Stimulated activated memory B cell treated with anti-CD40 and anti-IgM and Interleukin-4, amounts not matched to agents 10 μg/mL and 1 μg/mL and 100 μg/mL, for 72 hours (primary cell): ENCODE measurements at regions not wholly inside any gene's neighbourhood (a gene's known extent, or its start where the extent isn't known, plus 50 kb on each side); places are given as distances from the start of the nearest gene placed in this dataset.

Source experiments
- ATAC-seq: fragments of 150-1000 bp; cut with Tn5 transposase; 2 replicates; pipeline ENCODE4 v1.10.0; 2021
- H3K27ac Mint-ChIP-seq: one replicate; pipeline ENCODE4 v1.8.0; 2022; ENCODE audit warnings: mild to moderate bottlenecking, mixed read lengths
- H3K27me3 Mint-ChIP-seq: one replicate; pipeline ENCODE4 v1.8.0; 2022; ENCODE audit warnings: mixed read lengths
- H3K36me3 Mint-ChIP-seq: one replicate; pipeline ENCODE4 v1.8.0; 2022; ENCODE audit warnings: mixed read lengths
- H3K4me1 Mint-ChIP-seq: one replicate; pipeline ENCODE4 v1.8.0; 2022; ENCODE audit warnings: mixed read lengths
- H3K4me3 Mint-ChIP-seq: one replicate; pipeline ENCODE4 v1.8.0; 2022; ENCODE audit warnings: mild to moderate bottlenecking, moderate library complexity, mixed read lengths
- H3K9me3 Mint-ChIP-seq: one replicate; pipeline ENCODE4 v1.8.0; 2022; ENCODE audit warnings: mixed read lengths

DNA sequence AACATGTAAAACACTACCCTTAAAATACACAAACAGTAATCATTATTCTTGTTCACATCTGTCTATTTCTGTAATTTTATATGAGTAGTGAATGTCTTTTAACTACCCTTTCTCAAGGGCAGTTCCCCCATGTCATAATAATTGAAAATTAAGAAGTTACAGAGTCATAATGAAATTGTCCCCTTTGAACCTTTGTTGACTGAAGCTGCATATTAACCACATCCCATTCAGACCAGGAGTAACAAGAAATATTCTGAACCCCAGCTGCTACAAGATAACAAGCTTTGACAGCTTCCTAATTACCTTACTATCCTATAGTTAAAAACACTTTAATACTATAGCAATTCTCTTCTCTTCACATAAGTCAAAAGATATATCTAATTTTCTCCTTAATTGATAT lies 635.9 kb upstream of the SUCLG2 start:
- H3K4me1 Mint-ChIP-seq: no peaks in the 10 kb centered on the region
- H3K27me3 Mint-ChIP-seq: no peaks in the 10 kb centered on the region
- no peak overlapping the region for H3K4me3 Mint-ChIP-seq
- peaks cover 3% of the 10 kb centered on the region for H3K9me3 Mint-ChIP-seq
- ATAC-seq: no peak
- no peaks in the 10 kb centered on the region for H3K36me3 Mint-ChIP-seq
- no peak overlapping the region for H3K27ac Mint-ChIP-seq

DNA sequence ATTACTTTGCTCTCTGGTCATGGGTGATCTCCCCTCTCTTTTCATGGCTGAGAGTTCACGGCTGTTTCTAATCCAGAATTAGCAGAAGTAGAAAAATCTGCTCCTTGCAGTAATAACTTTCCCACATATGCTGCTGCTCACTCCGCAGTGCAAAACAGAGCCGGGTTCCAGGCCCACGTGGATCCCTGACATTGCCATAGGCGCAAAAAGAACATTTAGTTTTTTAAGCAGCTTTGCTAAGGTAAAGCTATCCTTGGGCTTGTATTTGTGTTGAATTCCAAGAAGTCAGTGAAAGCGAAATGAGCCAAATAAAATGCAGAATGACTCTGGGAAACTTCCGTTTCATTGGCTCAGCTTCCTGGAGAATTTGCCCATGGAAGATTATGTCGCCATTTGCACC lies 633.7 kb upstream of the SUCLG2 start:
- H3K4me1 Mint-ChIP-seq: no peaks in the 10 kb centered on the region
- no peaks in the 10 kb centered on the region for H3K36me3 Mint-ChIP-seq
- no peak overlapping the region for H3K27ac Mint-ChIP-seq
- H3K9me3 Mint-ChIP-seq: peaks cover 3% of the 10 kb centered on the region
- no peak overlapping the region for H3K4me3 Mint-ChIP-seq
- no peak for ATAC-seq
- no peaks in the 10 kb centered on the region for H3K27me3 Mint-ChIP-seq

DNA sequence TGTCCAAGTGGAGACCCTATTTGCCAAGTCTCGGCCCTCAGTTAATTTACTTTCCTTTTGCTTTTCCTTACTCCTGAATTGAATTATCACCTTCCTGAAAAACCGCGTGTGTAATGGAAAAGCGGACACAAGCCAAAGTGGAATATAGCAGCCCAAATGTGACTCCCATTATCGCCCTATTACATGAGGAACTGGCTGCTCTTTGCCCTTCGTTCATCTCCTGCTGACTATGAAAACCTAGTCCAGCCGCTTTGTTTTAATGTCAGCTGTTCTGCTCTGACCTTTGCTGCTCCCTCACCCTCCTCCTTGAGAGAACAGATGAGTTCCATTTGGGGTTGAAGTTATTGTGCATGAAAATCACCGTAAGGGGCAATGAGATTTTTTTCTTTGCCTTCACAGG lies 632.7 kb upstream of the SUCLG2 start:
- Mint-ChIP-seq H3K27me3 (no peaks in the 10 kb centered on the region), H3K4me1 (no peaks in the 10 kb centered on the region), H3K9me3 (peaks cover 3% of the 10 kb centered on the region), H3K4me3 (no peak overlapping the region), H3K36me3 (no peaks in the 10 kb centered on the region), H3K27ac (no peak overlapping the region)
- no peak for ATAC-seq

DNA sequence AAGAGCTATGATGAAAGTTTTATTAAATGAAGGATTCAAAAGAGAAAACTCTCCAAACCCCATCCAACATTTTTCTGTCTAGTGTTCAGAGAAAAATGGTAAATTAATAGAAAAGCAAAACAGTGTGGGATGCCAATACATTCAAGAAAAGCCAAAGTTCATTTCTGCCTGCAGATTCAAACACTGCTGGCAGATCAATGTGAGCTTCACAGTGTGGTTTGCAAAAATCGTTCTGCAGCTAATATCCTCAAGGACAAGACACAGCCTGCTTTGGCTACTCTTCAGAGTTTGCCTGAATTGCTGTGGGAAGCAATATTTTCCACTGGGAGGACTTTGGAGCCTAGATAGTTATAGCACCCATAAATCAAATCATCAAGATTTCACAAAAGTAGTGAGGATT lies 619.9 kb upstream of the SUCLG2 start:
- no peak for ATAC-seq
- Mint-ChIP-seq H3K27ac (no peak overlapping the region), H3K4me1 (no peaks in the 10 kb centered on the region), H3K4me3 (no peak overlapping the region), H3K27me3 (no peaks in the 10 kb centered on the region), H3K9me3 (peaks cover 4% of the 10 kb centered on the region), H3K36me3 (no peaks in the 10 kb centered on the region)

DNA sequence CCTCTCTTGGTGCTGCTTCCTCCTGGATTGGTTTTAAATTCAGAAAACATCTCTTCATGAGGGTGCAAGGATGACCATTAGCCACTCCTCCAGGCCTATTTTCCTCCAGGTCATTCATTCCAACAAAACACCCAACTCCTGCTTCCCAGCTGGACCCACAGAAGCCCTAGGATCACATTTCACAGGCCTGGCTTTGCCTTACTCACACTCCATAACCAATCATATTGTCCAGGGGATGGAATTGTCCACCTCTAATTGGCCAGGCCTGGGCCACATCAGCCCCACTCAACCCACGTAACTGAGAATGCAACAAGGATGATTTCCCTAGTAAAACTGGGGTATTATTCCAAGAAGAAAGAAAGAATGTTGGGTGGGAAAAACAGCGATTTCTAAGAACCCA lies 616.7 kb upstream of the SUCLG2 start:
- Mint-ChIP-seq H3K4me1 (no peaks in the 10 kb centered on the region), H3K9me3 (peaks cover 4% of the 10 kb centered on the region)

DNA sequence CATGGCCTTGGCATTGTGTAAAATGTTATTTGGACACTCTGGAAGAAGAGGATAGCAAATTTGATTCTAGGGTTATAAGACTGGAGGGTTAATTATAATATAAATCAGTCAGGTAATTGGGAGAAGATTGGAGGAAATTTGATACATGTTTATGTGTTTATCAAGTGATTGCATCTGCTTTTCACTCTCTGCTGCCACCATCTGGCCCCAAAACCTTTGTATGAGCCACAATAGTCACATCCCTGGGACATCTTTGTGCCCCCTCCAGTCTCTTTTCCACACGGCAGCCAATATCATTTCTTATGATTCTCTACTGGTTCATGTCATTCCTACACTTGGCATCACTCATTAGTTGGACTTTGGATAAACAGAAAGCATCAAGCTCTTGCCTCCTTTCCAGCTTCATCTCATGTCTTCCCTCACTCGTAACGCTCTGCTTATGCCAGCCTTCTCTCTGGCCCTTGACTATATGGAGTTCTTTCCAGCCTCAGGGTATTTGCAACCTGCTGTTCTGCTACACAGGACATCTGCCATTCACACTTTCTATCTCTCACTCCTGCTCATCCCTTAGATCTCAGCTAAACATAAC lies 602.3 kb upstream of the SUCLG2 start:
- no peak for ATAC-seq

More for the DNA sequence above, 616.7 kb upstream of the SUCLG2 start:
- Mint-ChIP-seq H3K27me3 (no peaks in the 10 kb centered on the region), H3K4me3 (no peak overlapping the region), H3K27ac (no peak overlapping the region), H3K36me3 (no peaks in the 10 kb centered on the region)
- no peak for ATAC-seq

DNA sequence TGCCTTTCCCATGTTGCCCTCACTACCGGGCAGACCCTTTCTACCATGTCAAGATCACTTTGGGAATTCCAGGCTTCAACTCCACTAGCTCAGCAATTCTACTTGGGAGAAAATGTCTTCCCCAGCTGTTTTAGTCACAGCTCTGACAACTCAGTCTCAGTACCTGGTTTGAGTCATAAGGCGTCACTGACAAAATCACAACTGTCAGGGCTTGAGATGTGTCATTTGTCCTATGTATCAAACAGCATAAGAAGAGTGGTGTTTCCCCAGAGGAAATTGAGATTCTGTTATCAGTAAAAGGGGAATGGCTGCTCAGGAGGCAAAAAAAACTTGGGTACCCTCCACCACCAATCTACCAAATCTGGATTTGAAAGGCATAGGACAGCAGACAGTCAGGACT lies 594.9 kb upstream of the SUCLG2 start:
- no peak overlapping the region for H3K27ac Mint-ChIP-seq
- no peaks in the 10 kb centered on the region for H3K36me3 Mint-ChIP-seq
- H3K9me3 Mint-ChIP-seq: peaks cover 6% of the 10 kb centered on the region
- H3K4me3 Mint-ChIP-seq: no peak overlapping the region
- ATAC-seq: no peak
- no peaks in the 10 kb centered on the region for H3K27me3 Mint-ChIP-seq
- H3K4me1 Mint-ChIP-seq: no peaks in the 10 kb centered on the region

More for the DNA sequence above, 602.3 kb upstream of the SUCLG2 start:
- H3K9me3 Mint-ChIP-seq: peaks cover 3% of the 10 kb centered on the region
- H3K36me3 Mint-ChIP-seq: no peaks in the 10 kb centered on the region
- H3K4me1 Mint-ChIP-seq: no peaks in the 10 kb centered on the region
- H3K27me3 Mint-ChIP-seq: no peaks in the 10 kb centered on the region
- no peak overlapping the region for H3K4me3 Mint-ChIP-seq
- H3K27ac Mint-ChIP-seq: no peak overlapping the region

DNA sequence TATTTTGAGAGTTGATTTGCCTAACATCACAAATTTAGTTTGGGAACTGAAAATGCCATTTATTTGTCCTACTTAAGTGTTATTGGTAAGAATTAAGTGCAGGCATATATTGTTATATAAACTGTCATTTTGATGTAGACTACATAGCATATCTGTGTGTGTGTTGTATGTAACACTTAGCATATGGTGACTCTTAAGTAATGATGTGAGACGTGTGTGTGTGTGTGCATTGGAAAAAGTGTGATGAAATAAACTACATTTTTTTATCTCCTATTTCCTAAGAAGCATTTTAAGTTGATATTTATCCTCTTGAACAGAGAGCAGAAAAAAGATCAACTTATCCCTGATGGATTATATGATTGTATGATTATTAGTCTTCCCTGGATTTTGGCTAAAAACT lies 588.2 kb upstream of the SUCLG2 start:
- H3K27ac Mint-ChIP-seq: no peak overlapping the region
- no peak for ATAC-seq
- no peaks in the 10 kb centered on the region for H3K27me3 Mint-ChIP-seq
- no peaks in the 10 kb centered on the region for H3K4me1 Mint-ChIP-seq
- no peaks in the 10 kb centered on the region for H3K9me3 Mint-ChIP-seq
- no peaks in the 10 kb centered on the region for H3K36me3 Mint-ChIP-seq
- no peak overlapping the region for H3K4me3 Mint-ChIP-seq

DNA sequence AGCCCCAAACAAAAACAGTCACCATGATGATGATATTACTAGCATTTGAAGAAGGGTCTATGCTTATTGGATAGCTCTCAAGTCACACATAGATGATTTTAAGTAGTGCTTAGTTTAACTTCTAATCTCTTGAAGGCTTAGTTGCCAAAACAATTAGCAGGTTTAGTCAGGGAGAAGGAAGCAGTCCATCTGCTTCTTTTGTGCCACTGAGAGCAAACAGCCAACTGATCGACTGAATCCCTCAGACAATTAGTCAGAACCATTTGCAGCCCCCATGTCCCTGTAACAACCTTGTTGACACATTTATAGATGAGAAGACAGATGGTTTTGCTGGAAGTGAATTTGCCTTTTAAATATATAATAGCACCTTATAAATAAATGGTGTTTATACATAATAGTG lies 585.1 kb upstream of the SUCLG2 start:
- H3K4me3 Mint-ChIP-seq: no peak overlapping the region
- H3K36me3 Mint-ChIP-seq: no peaks in the 10 kb centered on the region
- no peaks in the 10 kb centered on the region for H3K27me3 Mint-ChIP-seq
- no peaks in the 10 kb centered on the region for H3K4me1 Mint-ChIP-seq
- no peak for ATAC-seq
- H3K27ac Mint-ChIP-seq: no peak overlapping the region
- H3K9me3 Mint-ChIP-seq: no peaks in the 10 kb centered on the region

DNA sequence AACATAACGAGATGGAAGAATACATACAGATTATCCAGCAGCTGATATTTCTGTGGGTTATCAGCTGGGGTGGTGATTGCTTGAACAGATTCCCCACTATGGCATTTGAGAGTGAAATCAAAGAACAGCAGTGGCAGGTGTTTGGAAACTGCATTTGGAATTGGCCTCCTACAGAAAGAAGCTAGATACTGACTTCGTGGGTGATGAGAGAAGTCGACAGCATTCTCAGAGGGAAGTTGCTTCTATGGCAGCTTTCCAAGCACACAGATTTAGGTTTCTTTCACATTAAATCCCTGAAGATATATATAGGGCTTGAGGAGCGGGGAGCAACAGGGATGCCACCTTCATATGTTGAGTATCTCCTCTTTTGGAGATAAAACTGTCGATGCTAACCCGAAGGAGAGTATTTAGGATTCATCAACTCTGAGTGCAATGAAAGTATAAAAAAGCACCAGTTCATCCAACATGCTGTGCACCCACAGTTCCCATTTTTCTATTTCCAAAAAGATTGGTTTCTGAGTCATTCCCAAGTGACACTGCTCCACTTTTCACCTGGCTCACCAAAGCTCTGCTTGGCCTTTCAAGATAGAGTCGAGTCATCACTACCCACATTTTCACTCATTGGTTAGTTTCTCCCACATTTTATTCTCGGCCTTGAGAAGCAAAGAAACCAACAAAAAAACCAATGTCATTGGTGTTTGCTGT lies 579.8 kb upstream of the SUCLG2 start:
- H3K27ac Mint-ChIP-seq: no peak overlapping the region
- no peaks in the 10 kb centered on the region for H3K4me1 Mint-ChIP-seq
- H3K27me3 Mint-ChIP-seq: no peaks in the 10 kb centered on the region
- no peak overlapping the region for H3K4me3 Mint-ChIP-seq
- H3K36me3 Mint-ChIP-seq: no peaks in the 10 kb centered on the region
- H3K9me3 Mint-ChIP-seq: peaks cover 6% of the 10 kb centered on the region
- ATAC-seq: no peak

DNA sequence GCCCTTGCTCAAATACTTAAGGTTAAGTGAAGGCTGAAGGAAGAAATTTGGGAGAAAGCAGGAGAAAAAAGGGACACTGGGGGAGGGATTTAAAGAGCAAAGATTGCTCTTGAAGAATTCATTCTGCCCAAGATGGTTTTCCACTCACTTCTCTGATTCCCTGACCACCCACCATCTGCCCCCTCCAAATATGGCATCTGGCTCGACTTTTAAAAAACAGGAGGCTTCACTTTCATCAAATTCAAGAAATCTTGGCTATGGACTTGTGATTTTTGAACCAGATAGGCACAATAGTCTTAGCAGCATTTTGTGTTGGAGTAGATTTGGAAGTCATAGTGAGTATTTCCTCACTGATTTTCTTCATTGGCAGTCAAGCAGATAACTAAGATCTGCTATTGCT lies 574.4 kb upstream of the SUCLG2 start:
- ATAC-seq: no peak
- Mint-ChIP-seq H3K27me3 (no peaks in the 10 kb centered on the region), H3K4me3 (no peak overlapping the region), H3K4me1 (no peaks in the 10 kb centered on the region), H3K27ac (no peak overlapping the region), H3K36me3 (no peaks in the 10 kb centered on the region), H3K9me3 (peaks cover 6% of the 10 kb centered on the region)

DNA sequence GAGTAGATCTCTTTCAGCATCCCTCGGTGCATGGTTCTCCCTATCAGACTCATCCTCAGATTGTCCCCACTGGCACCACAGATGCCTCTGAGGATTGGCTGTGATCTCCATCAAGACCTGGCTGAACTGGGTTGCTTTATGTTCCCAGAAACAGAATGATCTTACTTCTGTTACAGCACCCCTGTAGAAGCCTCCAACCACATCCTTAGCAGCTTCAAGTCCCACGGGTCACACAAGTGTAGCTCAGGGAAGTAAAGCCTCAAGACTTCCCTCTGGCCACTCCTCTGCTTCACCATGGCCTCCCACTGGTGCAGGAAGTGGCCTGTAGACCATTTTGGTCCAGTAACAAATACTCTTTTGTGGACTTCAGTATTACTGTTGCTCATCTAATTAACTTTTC lies 566.4 kb upstream of the SUCLG2 start:
- no peaks in the 10 kb centered on the region for H3K36me3 Mint-ChIP-seq
- H3K27ac Mint-ChIP-seq: no peak overlapping the region
- H3K9me3 Mint-ChIP-seq: no peaks in the 10 kb centered on the region
- H3K4me3 Mint-ChIP-seq: no peak overlapping the region
- H3K27me3 Mint-ChIP-seq: no peaks in the 10 kb centered on the region
- ATAC-seq: no peak
- no peaks in the 10 kb centered on the region for H3K4me1 Mint-ChIP-seq

DNA sequence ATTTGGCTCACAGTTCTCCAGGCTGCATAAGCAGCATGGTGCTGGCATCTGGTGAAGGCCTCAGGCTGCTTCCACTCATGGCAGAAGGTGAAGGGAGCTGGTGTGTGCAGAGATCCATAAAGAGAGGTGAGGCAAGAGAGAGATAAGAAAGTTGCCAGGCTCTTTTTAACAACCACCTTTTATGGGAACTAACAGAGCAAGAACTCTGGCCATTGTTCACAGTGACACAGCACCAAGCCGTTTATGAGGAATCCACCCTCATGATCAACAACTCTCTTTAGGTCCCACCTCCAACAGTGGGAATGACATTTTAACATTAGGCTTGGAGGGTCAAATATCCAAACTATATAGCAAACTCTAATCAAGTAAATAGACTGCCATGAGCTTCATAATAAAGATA lies 557.2 kb upstream of the SUCLG2 start:
- H3K9me3 Mint-ChIP-seq: peaks cover 8% of the 10 kb centered on the region
- no peaks in the 10 kb centered on the region for H3K36me3 Mint-ChIP-seq
- H3K27me3 Mint-ChIP-seq: no peaks in the 10 kb centered on the region
- H3K27ac Mint-ChIP-seq: no peak overlapping the region
- no peak for ATAC-seq
- no peak overlapping the region for H3K4me3 Mint-ChIP-seq
- no peaks in the 10 kb centered on the region for H3K4me1 Mint-ChIP-seq

DNA sequence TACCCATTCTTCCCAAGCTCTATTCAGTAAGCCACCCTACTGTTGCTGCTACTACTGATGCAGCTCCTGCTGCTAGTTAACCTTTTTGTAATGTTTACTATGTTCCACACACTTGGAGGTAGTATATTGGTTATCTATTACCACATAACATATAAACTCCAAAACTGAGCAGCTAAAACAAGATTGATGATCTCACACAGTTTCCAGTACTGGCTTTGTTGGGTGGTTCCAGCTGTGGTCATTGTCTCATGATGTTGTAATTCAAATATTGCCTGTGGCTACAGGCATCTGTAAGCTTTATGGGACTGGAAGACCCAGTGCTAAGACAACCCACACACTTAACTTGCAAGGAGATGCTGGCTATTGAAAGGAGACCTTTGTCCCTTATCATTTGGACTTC lies 556.2 kb upstream of the SUCLG2 start:
- Mint-ChIP-seq H3K4me3 (no peak overlapping the region), H3K27me3 (no peaks in the 10 kb centered on the region), H3K9me3 (peaks cover 8% of the 10 kb centered on the region), H3K36me3 (no peaks in the 10 kb centered on the region), H3K27ac (no peak overlapping the region), H3K4me1 (no peaks in the 10 kb centered on the region)
- ATAC-seq: no peak

DNA sequence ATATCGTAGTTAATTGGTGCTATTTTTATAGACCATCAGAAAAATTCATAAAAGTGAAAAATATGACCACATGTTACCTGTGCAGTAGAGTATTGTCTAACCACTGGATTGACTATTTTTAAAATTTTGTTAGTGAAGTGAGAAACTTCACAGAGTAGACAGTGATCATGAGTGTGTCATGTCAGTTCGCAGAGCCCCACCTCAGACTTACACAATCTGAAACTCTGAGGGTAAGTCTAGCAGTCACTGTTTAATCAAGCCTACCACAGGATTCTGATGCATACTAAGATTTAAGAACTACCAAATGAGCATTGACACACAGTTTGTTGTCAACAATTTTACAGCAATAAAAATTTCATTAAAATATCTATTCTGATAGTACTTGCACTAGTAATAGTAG lies 552.9 kb upstream of the SUCLG2 start:
- no peak overlapping the region for H3K27ac Mint-ChIP-seq
- H3K27me3 Mint-ChIP-seq: no peaks in the 10 kb centered on the region
- H3K36me3 Mint-ChIP-seq: no peaks in the 10 kb centered on the region
- no peak overlapping the region for H3K4me3 Mint-ChIP-seq
- H3K4me1 Mint-ChIP-seq: no peaks in the 10 kb centered on the region
- ATAC-seq: no peak
- peaks cover 12% of the 10 kb centered on the region for H3K9me3 Mint-ChIP-seq

DNA sequence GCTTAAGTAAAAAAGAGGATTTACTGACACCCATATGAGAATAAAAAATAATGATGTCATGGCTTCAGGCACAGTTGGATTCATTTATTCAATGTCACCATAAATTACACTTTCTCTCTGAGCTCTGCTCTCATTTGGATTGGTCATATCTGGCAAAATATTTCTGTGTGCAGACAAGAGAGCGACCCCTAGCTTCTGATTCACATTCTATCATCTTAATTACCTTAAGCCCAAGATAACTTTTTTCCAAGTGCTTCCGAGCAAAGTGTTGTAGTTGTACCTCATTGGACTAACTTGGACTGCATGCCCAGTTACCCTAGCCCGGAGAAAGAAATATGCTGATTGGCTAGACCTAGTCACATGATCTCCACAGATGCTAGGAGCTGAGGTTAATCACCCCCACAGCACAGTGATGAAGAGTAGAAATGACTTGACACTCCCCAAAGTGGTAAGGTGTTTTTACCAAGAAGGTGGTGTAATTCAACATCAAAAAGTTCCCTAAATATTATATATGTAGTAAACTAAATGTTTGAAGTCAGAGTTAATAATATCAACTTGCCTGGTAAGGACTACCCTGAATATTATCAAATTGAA lies 552.2 kb upstream of the SUCLG2 start:
- H3K4me1 Mint-ChIP-seq: no peaks in the 10 kb centered on the region
- ATAC-seq: no peak
- H3K27ac Mint-ChIP-seq: no peak overlapping the region
- peaks cover 7% of the 10 kb centered on the region for H3K9me3 Mint-ChIP-seq
- no peaks in the 10 kb centered on the region for H3K27me3 Mint-ChIP-seq
- H3K4me3 Mint-ChIP-seq: no peak overlapping the region
- no peaks in the 10 kb centered on the region for H3K36me3 Mint-ChIP-seq
